H1 (cell line): ENCODE measurements at regions not wholly inside any gene's neighbourhood (a gene's known extent, or its start where the extent isn't known, plus 50 kb on each side); places are given as distances from the start of the nearest gene placed in this dataset.

Source experiments
- BRCA1 ChIP-seq: IDR thresholded peaks from 2 replicates; pipeline ENCODE4 v1.6.1; 2012; ENCODE audit warnings: low read depth, low read length, improper control_type of control experiment
- FOSL1 ChIP-seq: IDR thresholded peaks from 2 replicates; pipeline ENCODE4 v1.6.1; 2011; ENCODE audit warnings: mild to moderate bottlenecking, low read depth, low read length, moderate library complexity; ENCODE audit not compliant: insufficient read depth
- KDM5A ChIP-seq: fragments of 200-600 bp; IDR thresholded peaks from 2 replicates; pipeline ENCODE4 v1.7.1; 2012; ENCODE audit warnings: mild to moderate bottlenecking, low read length, inconsistent platforms, mixed read lengths
- MAFK ChIP-seq: IDR thresholded peaks from 2 replicates; pipeline ENCODE4 v1.6.1; 2012; ENCODE audit warnings: low read depth, mild to moderate bottlenecking, improper control_type of control experiment, low read length
- RNF2 ChIP-seq: fragments of 200-900, 300-1000 bp; sonication (generic); IDR thresholded peaks from 2 replicates; pipeline ENCODE4 v1.7.1; 2016; ENCODE audit warnings: borderline replicate concordance, low read depth, mild to moderate bottlenecking, antibody characterized with exemption, low read length; ENCODE audit not compliant: poor library complexity, severe bottlenecking; ENCODE audit errors: missing control alignments
- SUZ12 ChIP-seq: fragments of 200-600 bp; sonication (generic); IDR thresholded peaks from 2 replicates; pipeline ENCODE4 v1.6.1; 2012; ENCODE audit warnings: mild to moderate bottlenecking, inconsistent platforms, low read length, moderate library complexity, mixed read lengths
- TAF1 ChIP-seq: IDR thresholded peaks from 2 replicates; pipeline ENCODE4 v1.6.1; 2011; ENCODE audit warnings: mild to moderate bottlenecking, low read depth, low read length

GRCh38 chr17:79224903-79225302 lies 150.3 kb downstream of the ENGASE start (continued):
- no peak for TF ChIP-seq FOSL1
- no peak for TF ChIP-seq RNF2
- TF ChIP-seq MAFK, result no peak
- no peak for TF ChIP-seq KDM5A
- no peak for TF ChIP-seq SUZ12
- no peak for TF ChIP-seq BRCA1
- TF ChIP-seq TAF1, result no peak
